ENCODE measurements at regions not wholly inside any gene's neighbourhood (a gene's known extent, or its start where the extent isn't known, plus 50 kb on each side); places are given as distances from the start of the nearest gene placed in this dataset.

- TF ChIP-seq POLR2A (IDR thresholded peaks at IDR 0.05; ENCODE audit: low read depth, low read length) (no peak), POLR2AphosphoS5 (IDR thresholded peaks at IDR 0.05; ENCODE audit: low read depth, low read length) (no peak), TAF1 (IDR thresholded peaks at IDR 0.05; ENCODE audit: low read depth, low read length) (no peak), PAX5 (IDR thresholded peaks at IDR 0.05; ENCODE audit: insufficient read depth, low read length, severe bottlenecking) (no peak), POU2F2 (IDR thresholded peaks at IDR 0.05; ENCODE audit: low read depth, low read length) (no peak)
Observed at GRCh38 chr5:56588131-56588487, 227.2 kb upstream of the MAP3K1 start.

Data from GM12891 (cell line).